NB4 (cell line): ENCODE measurements at regions not wholly inside any gene's neighbourhood (a gene's known extent, or its start where the extent isn't known, plus 50 kb on each side); places are given as distances from the start of the nearest gene placed in this dataset.

Experiments used
- MYC ChIP-seq: IDR thresholded peaks from 2 replicates; pipeline ENCODE4 v1.6.1; 2011; ENCODE audit warnings: low read depth, low read length
- POLR2A ChIP-seq: IDR thresholded peaks from 2 replicates; pipeline ENCODE4 v1.6.1; 2011; ENCODE audit warnings: mild to moderate bottlenecking; ENCODE audit not compliant: insufficient read length; ENCODE audit errors: extremely low read depth
- TF ChIP-seq, protein P1 (sequence below): IDR thresholded peaks from one replicate; pipeline ENCODE4 v1.5.1; 2012; ENCODE audit warnings: low read depth, low read length
- TF ChIP-seq, protein P2 (sequence below): IDR thresholded peaks from 2 replicates; pipeline ENCODE4 v1.6.1; 2011; ENCODE audit warnings: low read depth, low read length

DNA sequence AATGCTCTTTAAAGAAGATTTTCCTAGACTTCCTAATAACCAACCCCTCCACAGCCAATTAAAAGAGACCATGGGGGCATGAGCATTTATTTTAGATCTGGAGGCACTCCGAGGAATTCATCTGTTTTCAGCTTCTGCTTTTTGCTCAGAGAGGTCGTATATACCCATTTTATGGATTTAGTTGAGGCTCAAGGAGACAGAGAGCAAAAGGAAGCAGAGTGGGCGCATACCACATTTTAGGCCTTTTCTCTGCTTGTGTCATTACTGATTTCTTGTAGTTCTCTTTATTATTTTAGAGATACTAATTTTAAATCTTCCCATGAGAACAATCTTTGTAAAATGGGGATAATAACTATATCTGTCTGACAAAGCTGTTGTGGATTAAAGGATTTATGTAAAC is 129.6 kb upstream of the IFNGR1 start:
- TF ChIP-seq, protein P1, sequence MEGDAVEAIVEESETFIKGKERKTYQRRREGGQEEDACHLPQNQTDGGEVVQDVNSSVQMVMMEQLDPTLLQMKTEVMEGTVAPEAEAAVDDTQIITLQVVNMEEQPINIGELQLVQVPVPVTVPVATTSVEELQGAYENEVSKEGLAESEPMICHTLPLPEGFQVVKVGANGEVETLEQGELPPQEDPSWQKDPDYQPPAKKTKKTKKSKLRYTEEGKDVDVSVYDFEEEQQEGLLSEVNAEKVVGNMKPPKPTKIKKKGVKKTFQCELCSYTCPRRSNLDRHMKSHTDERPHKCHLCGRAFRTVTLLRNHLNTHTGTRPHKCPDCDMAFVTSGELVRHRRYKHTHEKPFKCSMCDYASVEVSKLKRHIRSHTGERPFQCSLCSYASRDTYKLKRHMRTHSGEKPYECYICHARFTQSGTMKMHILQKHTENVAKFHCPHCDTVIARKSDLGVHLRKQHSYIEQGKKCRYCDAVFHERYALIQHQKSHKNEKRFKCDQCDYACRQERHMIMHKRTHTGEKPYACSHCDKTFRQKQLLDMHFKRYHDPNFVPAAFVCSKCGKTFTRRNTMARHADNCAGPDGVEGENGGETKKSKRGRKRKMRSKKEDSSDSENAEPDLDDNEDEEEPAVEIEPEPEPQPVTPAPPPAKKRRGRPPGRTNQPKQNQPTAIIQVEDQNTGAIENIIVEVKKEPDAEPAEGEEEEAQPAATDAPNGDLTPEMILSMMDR: no peak
- no peak for TF ChIP-seq POLR2A
- TF ChIP-seq, protein P2, sequence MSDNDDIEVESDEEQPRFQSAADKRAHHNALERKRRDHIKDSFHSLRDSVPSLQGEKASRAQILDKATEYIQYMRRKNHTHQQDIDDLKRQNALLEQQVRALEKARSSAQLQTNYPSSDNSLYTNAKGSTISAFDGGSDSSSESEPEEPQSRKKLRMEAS: no peak
- TF ChIP-seq MYC: no peak
